ENCODE measurements at regions not wholly inside any gene's neighbourhood (a gene's known extent, or its start where the extent isn't known, plus 50 kb on each side); places are given as distances from the start of the nearest gene placed in this dataset.

GRCh38 chr11:119501777-119502405 lies 78.9 kb upstream of the THY1 start:
- no peak overlapping the region for H3K27ac ChIP-seq

GRCh38 chr11:119497717-119498116 lies 74.7 kb upstream of the THY1 start:
- no peaks in the 10 kb centered on the region for H3K27me3 ChIP-seq (replicated peaks; ENCODE audit: insufficient read depth)
- H3K4me1 ChIP-seq (replicated peaks), result no peaks in the 10 kb centered on the region
- no peaks in the 10 kb centered on the region for H3K9me3 ChIP-seq
- H3K36me3 ChIP-seq, result no peaks in the 10 kb centered on the region
- H3K4me3 ChIP-seq, result no peak overlapping the region
- DNase-seq (ENCODE audit: low spot score), result no peak
- TF ChIP-seq POLR2AphosphoS5 (IDR thresholded peaks at IDR 0.05), result no peak
- no peak for TF ChIP-seq CTCF (IDR thresholded peaks at IDR 0.05)
- TF ChIP-seq POLR2A (IDR thresholded peaks at IDR 0.05), result no peak
- WGBS, result 86% methylated on average over 8 of the region's 8 CpGs
- intact Hi-C loops (cut with DNase I), result no loop called here
- H3K27ac ChIP-seq, result no peak overlapping the region

More at GRCh38 chr11:119501777-119502405, 78.9 kb upstream of the THY1 start:
- intact Hi-C loops (cut with DNase I), result no loop called here
- no peaks in the 10 kb centered on the region for H3K9me3 ChIP-seq
- no peak for DNase-seq (ENCODE audit: low spot score)
- 66% methylated on average over 21 of the region's 21 CpGs for WGBS
- no peak overlapping the region for H3K4me3 ChIP-seq
- TF ChIP-seq POLR2AphosphoS5 (IDR thresholded peaks at IDR 0.05) (no peak), CTCF (IDR thresholded peaks at IDR 0.05) (no peak), POLR2A (IDR thresholded peaks at IDR 0.05) (no peak)
- H3K27me3 ChIP-seq (replicated peaks; ENCODE audit: insufficient read depth), result no peaks in the 10 kb centered on the region
- H3K36me3 ChIP-seq, result no peaks in the 10 kb centered on the region
- H3K4me1 ChIP-seq (replicated peaks), result no peaks in the 10 kb centered on the region

- no peak for DNase-seq (ENCODE audit: low spot score)
- 44% methylated on average over 2 of the region's 2 CpGs for WGBS
- H3K27ac ChIP-seq, result no peak overlapping the region
- H3K27me3 ChIP-seq (replicated peaks; ENCODE audit: insufficient read depth), result no peaks in the 10 kb centered on the region
- no peaks in the 10 kb centered on the region for H3K36me3 ChIP-seq
- H3K4me1 ChIP-seq (replicated peaks), result no peaks in the 10 kb centered on the region
- intact Hi-C loops (cut with DNase I), result no loop called here
- H3K9me3 ChIP-seq, result no peaks in the 10 kb centered on the region
- TF ChIP-seq POLR2AphosphoS5 (IDR thresholded peaks at IDR 0.05) (no peak), CTCF (IDR thresholded peaks at IDR 0.05) (no peak), POLR2A (IDR thresholded peaks at IDR 0.05) (no peak)
- no peak overlapping the region for H3K4me3 ChIP-seq
Observed at GRCh38 chr11:119496997-119497396, 74.0 kb upstream of the THY1 start.

- WGBS, result 57% methylated on average over 9 of the region's 9 CpGs
- intact Hi-C loops (cut with DNase I), result no loop called here
Observed at GRCh38 chr11:119496469-119496868, 73.5 kb upstream of the THY1 start.

More at GRCh38 chr11:119496469-119496868, 73.5 kb upstream of the THY1 start:
- Histone ChIP-seq H3K4me1 (replicated peaks) (no peaks in the 10 kb centered on the region), H3K27me3 (replicated peaks; ENCODE audit: insufficient read depth) (no peaks in the 10 kb centered on the region), H3K9me3 (no peaks in the 10 kb centered on the region), H3K27ac (no peak overlapping the region), H3K4me3 (no peak overlapping the region), H3K36me3 (no peaks in the 10 kb centered on the region)
- no peak for DNase-seq (ENCODE audit: low spot score)
- TF ChIP-seq POLR2A (IDR thresholded peaks at IDR 0.05), result no peak
- no peak for TF ChIP-seq CTCF (IDR thresholded peaks at IDR 0.05)
- TF ChIP-seq POLR2AphosphoS5 (IDR thresholded peaks at IDR 0.05), result no peak
